ENCODE measurements at regions not wholly inside any gene's neighbourhood (a gene's known extent, or its start where the extent isn't known, plus 50 kb on each side); places are given as distances from the start of the nearest gene placed in this dataset.

- Histone ChIP-seq H3K27ac (ENCODE audit: low read depth in 2 of 2, low read length in 2 of 2) (no peak overlapping the region), H3K9ac (ENCODE audit: low read length in 3 of 3) (no peak overlapping the region), H3K9me3 (ENCODE audit: control insufficient read depth in 2 of 3, insufficient read depth in 1 of 3, low read length in 3 of 3) (no peaks in the 10 kb centered on the region), H3K4me3 (ENCODE audit: low read length in 3 of 3) (no peak overlapping the region), H3K27me3 (ENCODE audit: control insufficient read depth, insufficient read depth, low read length) (no peaks in the 10 kb centered on the region), H3K4me1 (ENCODE audit: control insufficient read depth in 2 of 3, insufficient read depth in 2 of 3, low read depth in 1 of 3, low read length in 3 of 3) (no peaks in the 10 kb centered on the region), H3K36me3 (ENCODE audit: control insufficient read depth in 2 of 3, insufficient read depth in 3 of 3, low read length in 3 of 3) (no peaks in the 10 kb centered on the region)
- no peak for DNase-seq
- no peak for FAIRE-seq
- intact Hi-C loops (cut with DNase I): no loop called here
- no peak for TF ChIP-seq CTCF (IDR thresholded peaks at IDR 0.05; ENCODE audit: borderline replicate concordance, extremely low read depth, insufficient read depth)
Observed at GRCh38 chr1:209100460-209100859, 483.1 kb upstream of the CAMK1G start.

GRCh38 chr1:209101106-209101505, 482.4 kb upstream of the CAMK1G start:
- DNase-seq (no peak), FAIRE-seq (no peak)
- no peaks in the 10 kb centered on the region for H3K27me3 ChIP-seq (ENCODE audit: control insufficient read depth, insufficient read depth, low read length)
- no peaks in the 10 kb centered on the region for H3K4me1 ChIP-seq (ENCODE audit: control insufficient read depth in 2 of 3, insufficient read depth in 2 of 3, low read depth in 1 of 3, low read length in 3 of 3)
- TF ChIP-seq CTCF (IDR thresholded peaks at IDR 0.05; ENCODE audit: borderline replicate concordance, extremely low read depth, insufficient read depth): no peak
- no peak overlapping the region for H3K9ac ChIP-seq (ENCODE audit: low read length in 3 of 3)
- no peaks in the 10 kb centered on the region for H3K36me3 ChIP-seq (ENCODE audit: control insufficient read depth in 2 of 3, insufficient read depth in 3 of 3, low read length in 3 of 3)
- no peak overlapping the region for H3K4me3 ChIP-seq (ENCODE audit: low read length in 3 of 3)
- intact Hi-C loops (cut with DNase I): no loop called here
- no peak overlapping the region for H3K27ac ChIP-seq (ENCODE audit: low read depth in 2 of 2, low read length in 2 of 2)
- H3K9me3 ChIP-seq (ENCODE audit: control insufficient read depth in 2 of 3, insufficient read depth in 1 of 3, low read length in 3 of 3): no peaks in the 10 kb centered on the region

- no peaks in the 10 kb centered on the region for H3K36me3 ChIP-seq (ENCODE audit: control insufficient read depth in 2 of 3, insufficient read depth in 3 of 3, low read length in 3 of 3)
- H3K4me1 ChIP-seq (ENCODE audit: control insufficient read depth in 2 of 3, insufficient read depth in 2 of 3, low read depth in 1 of 3, low read length in 3 of 3): no peaks in the 10 kb centered on the region
- H3K27me3 ChIP-seq (ENCODE audit: control insufficient read depth, insufficient read depth, low read length): no peaks in the 10 kb centered on the region
- no peak overlapping the region for H3K9ac ChIP-seq (ENCODE audit: low read length in 3 of 3)
- no peak overlapping the region for H3K27ac ChIP-seq (ENCODE audit: low read depth in 2 of 2, low read length in 2 of 2)
- no peaks in the 10 kb centered on the region for H3K9me3 ChIP-seq (ENCODE audit: control insufficient read depth in 2 of 3, insufficient read depth in 1 of 3, low read length in 3 of 3)
- intact Hi-C loops (cut with DNase I): no loop called here
- TF ChIP-seq CTCF (IDR thresholded peaks at IDR 0.05; ENCODE audit: borderline replicate concordance, extremely low read depth, insufficient read depth): no peak
- H3K4me3 ChIP-seq (ENCODE audit: low read length in 3 of 3): no peak overlapping the region
- DNase-seq (no peak), FAIRE-seq (no peak)
Observed at GRCh38 chr1:209102120-209102519, 481.4 kb upstream of the CAMK1G start.

- Histone ChIP-seq H3K4me3 (ENCODE audit: low read length in 3 of 3) (no peak overlapping the region), H3K36me3 (ENCODE audit: control insufficient read depth in 2 of 3, insufficient read depth in 3 of 3, low read length in 3 of 3) (no peaks in the 10 kb centered on the region), H3K27ac (ENCODE audit: low read depth in 2 of 2, low read length in 2 of 2) (no peak overlapping the region), H3K4me1 (ENCODE audit: control insufficient read depth in 2 of 3, insufficient read depth in 2 of 3, low read depth in 1 of 3, low read length in 3 of 3) (no peaks in the 10 kb centered on the region), H3K27me3 (ENCODE audit: control insufficient read depth, insufficient read depth, low read length) (no peaks in the 10 kb centered on the region), H3K9ac (ENCODE audit: low read length in 3 of 3) (no peak overlapping the region), H3K9me3 (ENCODE audit: control insufficient read depth in 2 of 3, insufficient read depth in 1 of 3, low read length in 3 of 3) (no peaks in the 10 kb centered on the region)
- intact Hi-C loops (cut with DNase I): no loop called here
- FAIRE-seq: no peak
- no peak for DNase-seq
- no peak for TF ChIP-seq CTCF (IDR thresholded peaks at IDR 0.05; ENCODE audit: borderline replicate concordance, extremely low read depth, insufficient read depth)
Observed at GRCh38 chr1:209102531-209102930, 481.0 kb upstream of the CAMK1G start.
